ENCODE measurements at regions not wholly inside any gene's neighbourhood (a gene's known extent, or its start where the extent isn't known, plus 50 kb on each side); places are given as distances from the start of the nearest gene placed in this dataset.

DNA sequence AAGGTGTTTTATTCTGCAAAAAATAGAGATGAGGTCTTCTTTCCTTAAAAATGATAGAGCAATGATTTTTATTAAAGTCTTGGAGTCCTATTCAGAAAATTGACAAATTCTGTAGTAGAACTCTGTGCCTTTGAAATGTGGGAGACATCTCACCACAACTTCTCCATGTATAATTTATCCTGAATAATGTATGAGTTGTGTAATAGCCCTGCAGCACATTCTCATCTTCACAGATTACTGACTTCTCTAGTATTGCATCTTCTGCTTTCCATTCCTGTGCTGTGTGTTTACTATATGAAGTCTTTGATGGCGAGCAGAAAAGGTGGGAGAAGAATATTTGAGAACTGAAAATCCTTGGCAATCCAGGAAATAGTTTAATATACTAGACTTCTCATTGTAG is 255.6 kb downstream of the TTC6 start:
- Histone ChIP-seq H3K4me2 (ENCODE audit: low read depth, low read length, poor library complexity, severe bottlenecking) (no peak overlapping the region), H3K4me3 (ENCODE audit: low read length, poor library complexity, severe bottlenecking) (no peak overlapping the region), H4K20me1 (ENCODE audit: insufficient read depth, low read length, poor library complexity, severe bottlenecking) (no peaks in the 10 kb centered on the region), H3K9me2 (replicated peaks; ENCODE audit: low read depth, low read length) (no peaks in the 10 kb centered on the region), H3K79me2 (ENCODE audit: insufficient read depth, low read length) (no peaks in the 10 kb centered on the region), H3K4me1 (ENCODE audit: insufficient read depth, low read length, poor library complexity, severe bottlenecking) (no peaks in the 10 kb centered on the region), H2AFZ (ENCODE audit: low read length) (no peak overlapping the region), H3K9me3 (ENCODE audit: insufficient read depth, low read depth, low read length) (no peaks in the 10 kb centered on the region), H3K36me3 (ENCODE audit: insufficient read depth, low read length) (no peaks in the 10 kb centered on the region), H3F3A (ENCODE audit: low read depth) (no peaks in the 10 kb centered on the region), H3K27me3 (ENCODE audit: insufficient read depth, low read length, poor library complexity, severe bottlenecking) (peaks cover 9% of the 10 kb centered on the region), H3K9ac (ENCODE audit: low read depth, low read length, poor library complexity, severe bottlenecking) (no peak overlapping the region)
- TF ChIP-seq CTCF (conservative IDR thresholded peaks at IDR 0.05; ENCODE audit: low read length), result no peak
- TF ChIP-seq EZH2phosphoT487 (IDR thresholded peaks at IDR 0.05; ENCODE audit: borderline replicate concordance), result no peak

GRCh38 chr14:37855871-37856270 is 260.4 kb downstream of the TTC6 start:
- H3K4me1 ChIP-seq (ENCODE audit: insufficient read depth, low read length, poor library complexity, severe bottlenecking), result no peaks in the 10 kb centered on the region
- H3K9me2 ChIP-seq (replicated peaks; ENCODE audit: low read depth, low read length), result no peaks in the 10 kb centered on the region
- no peak for TF ChIP-seq EZH2phosphoT487 (IDR thresholded peaks at IDR 0.05; ENCODE audit: borderline replicate concordance)
- no peak for TF ChIP-seq CTCF (conservative IDR thresholded peaks at IDR 0.05; ENCODE audit: low read length)
- no peak overlapping the region for H3K4me3 ChIP-seq (ENCODE audit: low read length, poor library complexity, severe bottlenecking)
- no peaks in the 10 kb centered on the region for H3K27me3 ChIP-seq (ENCODE audit: insufficient read depth, low read length, poor library complexity, severe bottlenecking)
- H3K9ac ChIP-seq (ENCODE audit: low read depth, low read length, poor library complexity, severe bottlenecking), result no peak overlapping the region
- H3F3A ChIP-seq (ENCODE audit: low read depth), result no peaks in the 10 kb centered on the region
- no peaks in the 10 kb centered on the region for H3K36me3 ChIP-seq (ENCODE audit: insufficient read depth, low read length)
- no peaks in the 10 kb centered on the region for H3K79me2 ChIP-seq (ENCODE audit: insufficient read depth, low read length)
- H3K9me3 ChIP-seq (ENCODE audit: insufficient read depth, low read depth, low read length), result no peaks in the 10 kb centered on the region
- no peak overlapping the region for H2AFZ ChIP-seq (ENCODE audit: low read length)
- H4K20me1 ChIP-seq (ENCODE audit: insufficient read depth, low read length, poor library complexity, severe bottlenecking), result no peaks in the 10 kb centered on the region
- no peak overlapping the region for H3K4me2 ChIP-seq (ENCODE audit: low read depth, low read length, poor library complexity, severe bottlenecking)

GRCh38 chr14:37857774-37858266 is 262.4 kb downstream of the TTC6 start:
- Histone ChIP-seq H3K9me3 (ENCODE audit: insufficient read depth, low read depth, low read length) (no peaks in the 10 kb centered on the region), H3K4me3 (ENCODE audit: low read length, poor library complexity, severe bottlenecking) (no peak overlapping the region), H3K79me2 (ENCODE audit: insufficient read depth, low read length) (no peaks in the 10 kb centered on the region), H3F3A (ENCODE audit: low read depth) (no peaks in the 10 kb centered on the region), H3K9me2 (replicated peaks; ENCODE audit: low read depth, low read length) (no peaks in the 10 kb centered on the region), H3K4me1 (ENCODE audit: insufficient read depth, low read length, poor library complexity, severe bottlenecking) (no peaks in the 10 kb centered on the region), H3K9ac (ENCODE audit: low read depth, low read length, poor library complexity, severe bottlenecking) (no peak overlapping the region), H3K36me3 (ENCODE audit: insufficient read depth, low read length) (no peaks in the 10 kb centered on the region), H3K4me2 (ENCODE audit: low read depth, low read length, poor library complexity, severe bottlenecking) (no peak overlapping the region), H4K20me1 (ENCODE audit: insufficient read depth, low read length, poor library complexity, severe bottlenecking) (no peaks in the 10 kb centered on the region), H2AFZ (ENCODE audit: low read length) (no peak overlapping the region), H3K27me3 (ENCODE audit: insufficient read depth, low read length, poor library complexity, severe bottlenecking) (no peaks in the 10 kb centered on the region)
- TF ChIP-seq EZH2phosphoT487 (IDR thresholded peaks at IDR 0.05; ENCODE audit: borderline replicate concordance) (no peak), CTCF (conservative IDR thresholded peaks at IDR 0.05; ENCODE audit: low read length) (no peak)

Data from Loucy (cell line).